Right cardiac atrium (tissue), 5 donors: ENCODE measurements at regions not wholly inside any gene's neighbourhood (a gene's known extent, or its start where the extent isn't known, plus 50 kb on each side); places are given as distances from the start of the nearest gene placed in this dataset.

Source experiments
- ATAC-seq, 2 donors: fragments of 200-7000 bp; cut with Tn5 transposase; one replicate each; pipeline versions ENCODE4 v1.8.0 to v1.9.1; 2020; ENCODE audit warnings: moderate library complexity in 2 of 2, mild to moderate bottlenecking in 1 of 2
- DNase-seq, 3 donors: peaks; one replicate each; pipeline ENCODE4 v3.0.0-alpha.2; 2020
- H3K27ac ChIP-seq: one replicate; pipeline ENCODE4 v1.5.1; 2013; ENCODE audit warnings: mild to moderate bottlenecking, low read length, control low read depth, moderate library complexity
- H3K27me3 ChIP-seq: one replicate; pipeline ENCODE4 v1.6.1; 2013; ENCODE audit not compliant: control insufficient read depth, insufficient read depth
- H3K4me1 ChIP-seq: one replicate; pipeline ENCODE4 v1.6.1; 2013; ENCODE audit warnings: low read length; ENCODE audit not compliant: control insufficient read depth, insufficient read depth
- H3K4me3 ChIP-seq: one replicate; pipeline ENCODE4 v1.5.1; 2013; ENCODE audit warnings: low read length, control low read depth
- H3K9me3 ChIP-seq: one replicate; pipeline ENCODE4 v1.6.1; 2013; ENCODE audit warnings: low read length; ENCODE audit not compliant: control insufficient read depth
- WGBS: extraction: QIAGEN DNeasy Blood & Tissue Kit; methylation state at CpG from one replicate; pipeline ENCODE4 v1.1.7; 2013; 5-methylcytosine and 5-hydroxymethylcytosine counted together
- intact Hi-C, 4 donors: fragments of 100-400 bp; cut with DNase I; formaldehyde crosslinking; loops; one replicate each; pipeline versions ENCODE4 v1.11.0 to v1.14.0; 2022 to 2023
- donor health status: healthy with polysubstance abuse.
- donor health status: DM: no; HTN: yes; CAD: no.
- donor health status: DM: no; HTN: no; CAD: no.
- donor health status: DM: no; HTN: yes; CAD: no; lungs with severe emphysema.
- donor health status: DM: yes; HTN: yes; CAD: no.

DNA sequence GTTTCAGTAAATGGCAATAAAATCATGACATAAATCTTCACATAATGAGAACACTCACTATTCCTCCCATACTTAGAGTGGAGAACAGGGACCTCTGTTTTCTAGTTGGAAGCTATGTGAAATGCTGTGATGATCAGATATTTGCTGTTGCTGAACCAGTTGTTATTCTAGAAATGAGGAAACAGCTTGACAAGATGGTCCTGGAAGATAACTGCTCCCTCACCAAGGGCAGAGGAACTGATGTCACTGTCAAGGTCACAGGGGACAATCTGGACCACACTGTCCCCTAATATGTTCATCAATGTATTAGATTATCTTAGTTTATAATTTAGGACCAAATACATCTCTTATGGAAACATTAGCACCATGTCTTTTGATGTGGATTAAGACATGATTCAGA lies 1173.3 kb downstream of the PCDH17 start:
- Histone ChIP-seq H3K27me3 (no peaks in the 10 kb centered on the region), H3K4me1 (no peaks in the 10 kb centered on the region), H3K9me3 (no peaks in the 10 kb centered on the region), H3K27ac (no peak overlapping the region), H3K4me3 (no peak overlapping the region)
- ATAC-seq (no peak), DNase-seq (no peak)
- intact Hi-C loops = no loop called here

DNA sequence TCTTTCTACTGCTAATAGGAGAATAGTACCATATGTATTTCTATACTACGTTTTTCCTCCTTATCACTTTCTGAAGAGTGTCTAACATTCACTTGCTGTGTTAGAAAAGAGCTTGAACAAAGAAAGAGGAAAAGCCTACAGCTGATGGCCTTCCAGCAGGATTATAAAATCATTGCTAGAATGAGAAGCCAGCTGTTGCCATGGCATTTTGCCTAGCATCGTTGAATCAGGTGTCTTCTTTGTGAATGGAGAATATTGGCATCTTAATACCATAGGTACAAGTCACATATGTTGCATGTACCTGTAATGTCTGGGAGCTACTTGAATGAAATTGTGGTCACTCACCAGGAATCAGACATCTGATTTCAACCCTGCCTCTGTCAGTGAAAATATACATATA lies 1174.9 kb downstream of the PCDH17 start:
- Histone ChIP-seq H3K27ac (no peak overlapping the region), H3K4me1 (no peaks in the 10 kb centered on the region), H3K9me3 (no peaks in the 10 kb centered on the region), H3K4me3 (no peak overlapping the region), H3K27me3 (no peaks in the 10 kb centered on the region)
- intact Hi-C loops = no loop called here
- no peak for DNase-seq
- no peak for ATAC-seq
- WGBS = 45% methylated on average over 2 of the region's 2 CpGs

DNA sequence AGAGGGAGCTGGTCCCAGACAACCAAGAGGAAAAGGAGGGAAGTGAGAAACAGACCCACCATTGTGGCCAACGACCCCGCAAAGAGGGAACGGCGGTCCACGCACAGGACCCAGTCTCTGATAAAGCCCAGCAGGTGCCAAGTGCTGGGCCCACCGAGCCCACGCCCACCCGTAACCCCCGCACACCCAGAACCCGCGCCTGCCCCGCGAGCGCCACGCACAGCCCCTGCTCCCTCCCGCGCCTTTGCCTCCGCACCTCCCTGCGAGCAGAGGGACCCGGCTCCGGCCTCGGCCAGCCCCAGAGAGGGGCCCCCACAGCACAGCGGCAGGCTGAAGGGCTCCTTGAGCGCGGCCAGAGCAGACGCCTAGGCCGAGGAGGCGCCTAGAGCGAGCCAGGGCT lies 1192.2 kb downstream of the PCDH17 start:
- DNase-seq (peak in 2 of 3 donors; percentile 12 to 42), ATAC-seq (no peak)
- Histone ChIP-seq H3K27ac (no peak overlapping the region), H3K4me3 (no peak overlapping the region), H3K9me3 (no peaks in the 10 kb centered on the region), H3K27me3 (no peaks in the 10 kb centered on the region), H3K4me1 (no peaks in the 10 kb centered on the region)
- 96% methylated on average over 29 of the region's 29 CpGs for WGBS
- intact Hi-C loops = no loop called here

DNA sequence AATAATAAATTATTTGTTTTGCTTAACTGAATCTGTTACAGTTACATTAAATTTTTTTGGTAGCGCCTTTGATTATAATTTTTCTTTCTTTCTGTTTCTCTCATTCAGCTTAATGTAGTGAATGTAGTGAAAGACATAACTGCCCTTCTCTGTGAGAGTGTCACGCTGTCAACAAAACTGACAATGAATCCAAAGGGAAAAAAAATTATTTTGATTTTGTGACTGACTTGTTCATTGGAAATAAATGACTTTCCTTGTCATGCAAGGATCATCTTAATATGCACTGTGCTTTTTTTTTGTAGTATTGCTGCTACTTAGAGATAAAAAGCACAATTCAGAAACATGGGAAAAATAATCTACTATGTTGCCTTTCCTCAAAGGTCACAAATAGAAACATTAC lies 1196.4 kb downstream of the PCDH17 start:
- Histone ChIP-seq H3K27me3 (no peaks in the 10 kb centered on the region), H3K27ac (no peak overlapping the region), H3K4me1 (no peaks in the 10 kb centered on the region), H3K4me3 (no peak overlapping the region), H3K9me3 (no peaks in the 10 kb centered on the region)
- no peak for DNase-seq
- intact Hi-C loops = no loop called here
- 94% methylated on average over 2 of the region's 2 CpGs for WGBS
- ATAC-seq = no peak

- intact Hi-C loops = no loop called here
- Histone ChIP-seq H3K4me1 (no peaks in the 10 kb centered on the region), H3K27ac (no peak overlapping the region), H3K9me3 (no peaks in the 10 kb centered on the region), H3K27me3 (no peaks in the 10 kb centered on the region), H3K4me3 (no peak overlapping the region)
- ATAC-seq (no peak), DNase-seq (no peak)
- 40% methylated on average over 1 of the region's 1 CpG for WGBS
Measured at GRCh38 chr13:58830841-58831240, 1199.3 kb downstream of the PCDH17 start.

DNA sequence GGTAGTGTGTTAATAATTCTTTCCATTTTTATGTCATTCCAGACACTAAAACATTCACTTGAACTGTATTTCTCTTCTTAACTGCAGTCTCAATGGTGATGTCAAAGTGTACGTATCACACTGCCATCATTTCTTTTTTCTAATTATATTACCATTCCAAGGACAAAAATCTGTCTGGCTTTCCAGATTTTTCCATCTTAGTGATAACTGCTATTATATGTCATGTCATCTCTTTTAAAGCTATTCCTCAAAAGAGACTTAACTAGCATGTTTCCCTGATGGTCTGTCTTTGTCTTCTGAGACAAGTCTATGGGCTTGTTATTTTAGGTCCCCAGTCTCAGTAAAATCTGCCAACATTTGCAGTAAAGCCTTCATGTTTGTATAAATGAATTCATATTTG lies 1207.1 kb downstream of the PCDH17 start:
- ATAC-seq (no peak), DNase-seq (no peak)
- WGBS = 85% methylated on average over 1 of the region's 1 CpG
- intact Hi-C loops = no loop called here
- H3K27me3 ChIP-seq = no peaks in the 10 kb centered on the region
- no peaks in the 10 kb centered on the region for H3K4me1 ChIP-seq
- H3K9me3 ChIP-seq = no peaks in the 10 kb centered on the region
- H3K27ac ChIP-seq = no peak overlapping the region
- H3K4me3 ChIP-seq = no peak overlapping the region

DNA sequence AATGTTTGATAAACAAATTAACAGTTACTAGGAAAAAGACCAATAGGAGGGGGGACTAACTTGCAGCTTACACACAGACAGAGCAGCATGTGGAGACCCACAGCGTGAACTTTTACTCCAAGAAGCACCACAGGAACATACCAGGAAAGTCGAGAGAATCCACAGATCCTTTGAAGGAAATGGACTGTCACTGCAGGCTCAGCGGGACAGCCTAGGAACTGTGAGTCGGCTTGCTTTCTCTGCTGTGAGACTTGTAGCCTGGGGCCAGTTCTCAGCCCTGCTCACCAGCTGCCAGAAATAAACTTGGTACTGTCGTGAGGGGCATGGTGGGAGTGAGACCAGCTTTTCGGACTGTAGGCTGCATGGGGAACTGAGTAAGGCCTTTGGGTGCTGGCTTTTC lies 1211.5 kb downstream of the PCDH17 start:
- WGBS = 88% methylated on average over 6 of the region's 6 CpGs
- Histone ChIP-seq H3K9me3 (no peaks in the 10 kb centered on the region), H3K4me1 (no peaks in the 10 kb centered on the region), H3K27me3 (no peaks in the 10 kb centered on the region), H3K4me3 (no peak overlapping the region), H3K27ac (no peak overlapping the region)
- ATAC-seq = no peak
- DNase-seq = no peak
- intact Hi-C loops = no loop called here

DNA sequence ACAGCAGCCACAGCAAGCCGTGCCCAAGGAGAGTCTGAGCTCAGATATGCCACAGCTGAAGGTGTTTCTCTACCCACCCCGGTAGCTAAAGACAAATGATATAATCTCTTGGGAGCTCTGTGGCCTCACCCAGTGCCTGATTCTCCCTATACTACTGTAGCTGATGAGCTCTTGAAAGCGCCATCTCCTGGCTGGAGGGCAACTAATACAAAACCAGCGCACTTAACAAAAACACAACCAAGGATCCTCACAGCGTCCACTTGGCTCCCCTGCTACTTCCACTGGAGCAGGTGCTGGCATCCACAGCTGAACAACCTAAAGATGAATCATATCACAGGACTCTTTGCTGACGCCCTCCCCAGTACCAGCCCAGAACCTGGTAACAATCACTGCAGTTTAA lies 1212.0 kb downstream of the PCDH17 start:
- intact Hi-C loops = no loop called here

DNA sequence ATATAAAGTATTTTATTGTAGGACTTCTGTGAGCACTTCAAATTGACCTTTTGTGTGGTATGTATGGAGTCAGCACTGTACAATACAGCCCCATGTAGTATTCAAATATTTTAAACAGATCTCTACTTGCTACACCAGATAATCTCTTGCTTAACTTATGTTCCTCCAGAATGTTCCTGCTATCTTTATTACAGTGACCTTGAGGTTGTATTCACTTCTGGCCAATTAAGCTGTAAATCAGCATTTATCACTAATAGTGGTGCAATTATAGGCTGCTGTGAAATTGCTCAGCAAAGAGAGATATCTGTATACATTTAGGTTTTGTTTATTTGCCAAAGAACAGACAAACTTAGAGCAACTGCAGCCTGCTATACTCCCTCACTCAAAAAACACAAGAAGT lies 1218.6 kb downstream of the PCDH17 start:
- intact Hi-C loops = no loop called here
- no peaks in the 10 kb centered on the region for H3K4me1 ChIP-seq
- no peak overlapping the region for H3K27ac ChIP-seq
- no peak for DNase-seq
- H3K9me3 ChIP-seq = no peaks in the 10 kb centered on the region
- ATAC-seq = no peak
- H3K27me3 ChIP-seq = no peaks in the 10 kb centered on the region
- no peak overlapping the region for H3K4me3 ChIP-seq

More for the DNA sequence above, 1212.0 kb downstream of the PCDH17 start:
- WGBS = 94% methylated on average over 6 of the region's 6 CpGs
- H3K4me3 ChIP-seq = no peak overlapping the region
- DNase-seq (no peak), ATAC-seq (no peak)
- H3K9me3 ChIP-seq = no peaks in the 10 kb centered on the region
- no peaks in the 10 kb centered on the region for H3K27me3 ChIP-seq
- no peaks in the 10 kb centered on the region for H3K4me1 ChIP-seq
- no peak overlapping the region for H3K27ac ChIP-seq

DNA sequence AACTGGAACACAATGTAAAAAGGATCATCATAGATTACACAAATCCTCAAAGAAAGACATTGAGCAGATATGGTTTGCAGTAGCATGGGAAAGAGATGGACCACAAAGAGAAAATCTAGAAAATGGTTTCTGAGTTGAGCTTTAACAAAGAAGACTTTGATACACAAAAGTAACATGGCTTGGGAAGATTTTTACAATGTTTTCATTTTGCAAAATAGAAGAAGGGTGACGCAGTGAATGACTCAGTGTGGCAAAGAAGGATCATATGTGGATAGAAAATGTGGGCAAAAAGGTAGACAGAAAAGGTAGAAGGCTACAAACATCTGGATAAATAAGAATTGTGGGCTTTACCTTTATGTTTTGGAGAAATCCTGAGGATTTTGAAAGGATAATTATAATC lies 1220.5 kb downstream of the PCDH17 start:
- ATAC-seq = no peak
- Histone ChIP-seq H3K4me1 (no peaks in the 10 kb centered on the region), H3K4me3 (no peak overlapping the region), H3K27me3 (no peaks in the 10 kb centered on the region), H3K9me3 (no peaks in the 10 kb centered on the region), H3K27ac (no peak overlapping the region)
- DNase-seq = no peak
- intact Hi-C loops = no loop called here
- WGBS = 47% methylated on average over 1 of the region's 1 CpG

- 54% methylated on average over 1 of the region's 1 CpG for WGBS
- no peak for ATAC-seq
- Histone ChIP-seq H3K9me3 (no peaks in the 10 kb centered on the region), H3K4me1 (no peaks in the 10 kb centered on the region), H3K27ac (no peak overlapping the region), H3K27me3 (no peaks in the 10 kb centered on the region), H3K4me3 (no peak overlapping the region)
- intact Hi-C loops = no loop called here
- DNase-seq = no peak
Measured at GRCh38 chr13:58855283-58855682, 1223.7 kb downstream of the PCDH17 start.

- Histone ChIP-seq H3K4me1 (no peaks in the 10 kb centered on the region), H3K27me3 (no peaks in the 10 kb centered on the region), H3K27ac (no peak overlapping the region), H3K9me3 (no peaks in the 10 kb centered on the region), H3K4me3 (no peak overlapping the region)
- 98% methylated on average over 37 of the region's 37 CpGs for WGBS
- ATAC-seq = no peak
- intact Hi-C loops = no loop called here
- DNase-seq = peak in 2 of 3 donors; percentile 14 to 44
Measured at GRCh38 chr13:58858870-58859371, 1227.4 kb downstream of the PCDH17 start.
